Astrocyte (in vitro differentiated cells and primary cell): ENCODE measurements at regions not wholly inside any gene's neighbourhood (a gene's known extent, or its start where the extent isn't known, plus 50 kb on each side); places are given as distances from the start of the nearest gene placed in this dataset.

Experiments used
- DNase-seq: peaks from one replicate; pipeline ENCODE4 v3.0.0-alpha.2; 2010; ENCODE audit warnings: low read depth
- FAIRE-seq: peaks from 2 replicates; lab custom pipeline; 2011; peaks lifted over from hg19 to GRCh38; lab: Jason Lieb, UNC
- H2AFZ ChIP-seq: 2 replicates; pipeline ENCODE4 v1.6.0; 2012; ENCODE audit warnings: low read depth, low read length, inconsistent platforms
- H3K27ac ChIP-seq: 2 replicates; pipeline ENCODE4 v1.5.1; 2011; ENCODE audit warnings: low read depth, low read length, inconsistent platforms
- H3K27me3 ChIP-seq: 2 replicates; pipeline ENCODE4 v1.6.0; 2011; ENCODE audit warnings: low read length, inconsistent platforms; ENCODE audit not compliant: insufficient read depth
- H3K36me3 ChIP-seq: 2 replicates; pipeline ENCODE4 v1.5.1; 2011; ENCODE audit warnings: low read length, inconsistent platforms; ENCODE audit not compliant: insufficient read depth
- H3K4me1 ChIP-seq: 2 replicates; pipeline ENCODE4 v1.5.1; 2011; ENCODE audit warnings: low read length, inconsistent platforms; ENCODE audit not compliant: insufficient read depth
- H3K4me2 ChIP-seq: 2 replicates; pipeline ENCODE4 v1.6.0; 2012; ENCODE audit warnings: low read length, inconsistent platforms
- H3K4me3 ChIP-seq: 2 replicates; pipeline ENCODE4 v1.5.1; 2011; ENCODE audit warnings: low read depth, mild to moderate bottlenecking, low read length, inconsistent platforms; ENCODE audit not compliant: insufficient read depth
- H3K79me2 ChIP-seq: 2 replicates; pipeline ENCODE4 v1.6.0; 2012; ENCODE audit warnings: mild to moderate bottlenecking, low read length, inconsistent platforms; ENCODE audit not compliant: insufficient read depth
- H3K9ac ChIP-seq: 2 replicates; pipeline ENCODE4 v1.6.0; 2012; ENCODE audit warnings: mild to moderate bottlenecking, low read length, inconsistent platforms
- H3K9me3 ChIP-seq: 2 replicates; pipeline ENCODE4 v1.5.1; 2012; ENCODE audit warnings: low read depth, mild to moderate bottlenecking, low read length, inconsistent platforms; ENCODE audit not compliant: insufficient read depth
- H4K20me1 ChIP-seq: 2 replicates; pipeline ENCODE4 v1.6.0; 2012; ENCODE audit warnings: low read length, inconsistent platforms; ENCODE audit not compliant: insufficient read depth
- H3K27ac Mint-ChIP-seq: one replicate; pipeline ENCODE4 v1.8.0; 2021; ENCODE audit warnings: mild to moderate bottlenecking, mixed read lengths; ENCODE audit not compliant: unreplicated experiment
- H3K27me3 Mint-ChIP-seq: one replicate; pipeline ENCODE4 v1.8.0; 2021; ENCODE audit warnings: low read depth, mixed read lengths; ENCODE audit not compliant: unreplicated experiment
- H3K36me3 Mint-ChIP-seq: one replicate; pipeline ENCODE4 v1.8.0; 2021; ENCODE audit warnings: low read depth, mixed read lengths; ENCODE audit not compliant: unreplicated experiment
- H3K4me1 Mint-ChIP-seq: one replicate; pipeline ENCODE4 v1.8.0; 2021; ENCODE audit warnings: low read depth, mixed read lengths; ENCODE audit not compliant: unreplicated experiment
- H3K4me3 Mint-ChIP-seq: one replicate; pipeline ENCODE4 v1.8.0; 2021; ENCODE audit warnings: mild to moderate bottlenecking, moderate library complexity, mixed read lengths; ENCODE audit not compliant: unreplicated experiment
- H3K9me3 Mint-ChIP-seq: one replicate; pipeline ENCODE4 v1.8.0; 2021; ENCODE audit warnings: mild to moderate bottlenecking, mixed read lengths; ENCODE audit not compliant: unreplicated experiment
- EZH2 ChIP-seq: IDR thresholded peaks from 2 replicates; pipeline ENCODE4 v1.6.1; 2012; ENCODE audit warnings: mild to moderate bottlenecking, low read length, inconsistent platforms; ENCODE audit not compliant: insufficient read depth
- TF ChIP-seq, protein P1 (sequence below): IDR thresholded peaks from 2 replicates; pipeline ENCODE4 v1.5.1; 2011; ENCODE audit warnings: low read depth, mild to moderate bottlenecking, inconsistent platforms, low read length, moderate library complexity; ENCODE audit not compliant: insufficient read depth

GRCh38 chr5:77942578-77943239, 166.6 kb upstream of the TBCA start:
- no peaks in the 10 kb centered on the region for H3K79me2 ChIP-seq
- H3K27ac ChIP-seq = no peak overlapping the region
- Mint-ChIP-seq H3K36me3 (no peaks in the 10 kb centered on the region), H3K4me1 (no peaks in the 10 kb centered on the region), H3K9me3 (peaks cover 4% of the 10 kb centered on the region), H3K4me3 (no peak overlapping the region), H3K27me3 (peaks cover 8% of the 10 kb centered on the region), H3K27ac (no peak overlapping the region)
- H3K4me3 ChIP-seq = no peak overlapping the region
- H3K36me3 ChIP-seq = no peaks in the 10 kb centered on the region
- FAIRE-seq (no peak), DNase-seq (no peak)
- no peaks in the 10 kb centered on the region for H4K20me1 ChIP-seq
- no peak overlapping the region for H3K4me2 ChIP-seq
- no peaks in the 10 kb centered on the region for H3K4me1 ChIP-seq
- H3K27me3 ChIP-seq = peaks cover 14% of the 10 kb centered on the region
- no peak overlapping the region for H2AFZ ChIP-seq
- TF ChIP-seq, protein P1, sequence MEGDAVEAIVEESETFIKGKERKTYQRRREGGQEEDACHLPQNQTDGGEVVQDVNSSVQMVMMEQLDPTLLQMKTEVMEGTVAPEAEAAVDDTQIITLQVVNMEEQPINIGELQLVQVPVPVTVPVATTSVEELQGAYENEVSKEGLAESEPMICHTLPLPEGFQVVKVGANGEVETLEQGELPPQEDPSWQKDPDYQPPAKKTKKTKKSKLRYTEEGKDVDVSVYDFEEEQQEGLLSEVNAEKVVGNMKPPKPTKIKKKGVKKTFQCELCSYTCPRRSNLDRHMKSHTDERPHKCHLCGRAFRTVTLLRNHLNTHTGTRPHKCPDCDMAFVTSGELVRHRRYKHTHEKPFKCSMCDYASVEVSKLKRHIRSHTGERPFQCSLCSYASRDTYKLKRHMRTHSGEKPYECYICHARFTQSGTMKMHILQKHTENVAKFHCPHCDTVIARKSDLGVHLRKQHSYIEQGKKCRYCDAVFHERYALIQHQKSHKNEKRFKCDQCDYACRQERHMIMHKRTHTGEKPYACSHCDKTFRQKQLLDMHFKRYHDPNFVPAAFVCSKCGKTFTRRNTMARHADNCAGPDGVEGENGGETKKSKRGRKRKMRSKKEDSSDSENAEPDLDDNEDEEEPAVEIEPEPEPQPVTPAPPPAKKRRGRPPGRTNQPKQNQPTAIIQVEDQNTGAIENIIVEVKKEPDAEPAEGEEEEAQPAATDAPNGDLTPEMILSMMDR = no peak
- TF ChIP-seq EZH2 = no peak
- no peaks in the 10 kb centered on the region for H3K9me3 ChIP-seq
- no peak overlapping the region for H3K9ac ChIP-seq

- Mint-ChIP-seq H3K36me3 (no peaks in the 10 kb centered on the region), H3K27ac (no peak overlapping the region), H3K4me3 (no peak overlapping the region), H3K27me3 (peaks cover 8% of the 10 kb centered on the region), H3K4me1 (peaks cover 5% of the 10 kb centered on the region), H3K9me3 (peaks cover 4% of the 10 kb centered on the region)
- peaks cover 8% of the 10 kb centered on the region for H3K27me3 ChIP-seq
- H3K36me3 ChIP-seq = no peaks in the 10 kb centered on the region
- TF ChIP-seq EZH2 = no peak
- TF ChIP-seq, protein P1 = no peak
- H3K9ac ChIP-seq = no peak overlapping the region
- no peak overlapping the region for H3K4me2 ChIP-seq
- H3K27ac ChIP-seq = no peak overlapping the region
- H3K4me3 ChIP-seq = no peak overlapping the region
- H4K20me1 ChIP-seq = no peaks in the 10 kb centered on the region
- no peaks in the 10 kb centered on the region for H3K9me3 ChIP-seq
- H2AFZ ChIP-seq = no peak overlapping the region
- no peaks in the 10 kb centered on the region for H3K4me1 ChIP-seq
- H3K79me2 ChIP-seq = no peaks in the 10 kb centered on the region
- FAIRE-seq = no peak
- DNase-seq = no peak
Observed at GRCh38 chr5:77937015-77937908, 161.1 kb upstream of the TBCA start.
